ENCODE measurements at regions not wholly inside any gene's neighbourhood (a gene's known extent, or its start where the extent isn't known, plus 50 kb on each side); places are given as distances from the start of the nearest gene placed in this dataset.

DNA sequence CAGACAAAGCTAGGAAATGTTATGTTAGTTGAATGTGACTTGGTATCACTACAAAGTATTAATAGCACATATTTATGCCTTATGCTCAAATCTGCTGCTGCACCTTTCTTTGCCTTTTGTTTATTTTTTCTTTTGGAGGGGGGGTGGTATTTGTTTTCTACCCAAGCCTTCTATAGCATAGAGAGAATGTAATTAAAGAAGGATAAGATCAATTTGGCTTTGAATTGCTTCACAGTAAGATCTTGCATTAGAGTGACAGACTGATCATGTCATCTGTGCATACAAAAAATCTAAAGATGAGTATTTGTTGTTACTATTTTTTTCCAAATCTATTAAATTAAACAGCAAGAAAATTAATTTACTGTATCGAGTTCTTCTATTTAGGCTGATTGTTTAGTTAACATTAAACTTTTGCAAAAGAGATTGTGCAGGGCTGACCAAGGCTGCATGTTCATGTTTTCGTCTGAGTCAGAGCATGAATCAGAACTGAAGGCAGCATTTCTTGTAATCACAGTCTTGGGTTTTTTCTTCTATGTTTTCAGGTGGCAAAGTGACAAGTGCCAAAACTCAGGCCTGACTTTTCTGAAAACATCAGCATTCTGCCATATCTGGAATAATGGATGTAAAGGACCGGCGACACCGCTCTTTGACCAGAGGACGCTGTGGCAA, 1007.1 kb upstream of the WWC1 start:
- H3K27ac ChIP-seq (ENCODE audit: low read length), result no peak overlapping the region
- no peaks in the 10 kb centered on the region for H3K9me2 ChIP-seq (ENCODE audit: insufficient read depth, low read length)
- no peaks in the 10 kb centered on the region for H3K36me3 ChIP-seq (ENCODE audit: insufficient read depth, low read length)
- H3K4me3 ChIP-seq (ENCODE audit: low read length), result no peak overlapping the region
- no peak overlapping the region for H3K4me2 ChIP-seq (ENCODE audit: low read length)
- H3K9me3 ChIP-seq (ENCODE audit: low read length), result no peaks in the 10 kb centered on the region
- no peak overlapping the region for H2AFZ ChIP-seq (ENCODE audit: low read depth, low read length)
- H3K79me2 ChIP-seq (replicated peaks; ENCODE audit: insufficient read depth, low read length), result no peaks in the 10 kb centered on the region
- H3K27me3 ChIP-seq (ENCODE audit: insufficient read depth, low read depth, low read length), result no peaks in the 10 kb centered on the region
- no peak for TF ChIP-seq MXI1 (conservative IDR thresholded peaks at IDR 0.05; ENCODE audit: poor library complexity, severe bottlenecking)
- no peak overlapping the region for H3K9ac ChIP-seq (ENCODE audit: low read length)
- no peaks in the 10 kb centered on the region for H4K20me1 ChIP-seq (ENCODE audit: insufficient read depth)
- no peaks in the 10 kb centered on the region for H3F3A ChIP-seq (ENCODE audit: insufficient read depth, low read length, poor library complexity, severe bottlenecking)

DNA sequence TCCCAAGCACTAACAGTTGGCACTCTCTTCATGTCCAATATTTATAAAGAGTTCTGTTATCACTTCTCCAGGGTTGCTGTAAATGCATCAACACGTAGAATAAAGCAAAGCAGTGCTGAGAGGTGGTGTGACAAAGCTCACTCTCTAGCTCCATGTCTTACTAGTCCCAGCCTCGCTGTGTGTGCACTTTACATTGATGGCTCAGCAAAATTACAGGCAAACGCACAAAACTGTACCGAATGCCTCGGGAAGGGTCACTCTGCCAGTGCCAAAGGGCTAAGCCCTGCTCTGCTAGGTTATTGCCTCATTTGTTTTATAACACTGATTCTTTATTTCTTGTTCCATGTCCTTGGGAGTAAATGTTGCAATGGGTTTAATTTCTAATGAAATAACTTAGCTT, 1005.9 kb upstream of the WWC1 start:
- H3K9ac ChIP-seq (ENCODE audit: low read length), result no peak overlapping the region
- H3K27me3 ChIP-seq (ENCODE audit: insufficient read depth, low read depth, low read length), result no peaks in the 10 kb centered on the region
- H3K9me2 ChIP-seq (ENCODE audit: insufficient read depth, low read length), result no peaks in the 10 kb centered on the region
- H3K9me3 ChIP-seq (ENCODE audit: low read length), result no peaks in the 10 kb centered on the region
- no peak overlapping the region for H3K4me2 ChIP-seq (ENCODE audit: low read length)
- H3K79me2 ChIP-seq (replicated peaks; ENCODE audit: insufficient read depth, low read length), result no peaks in the 10 kb centered on the region
- no peaks in the 10 kb centered on the region for H3F3A ChIP-seq (ENCODE audit: insufficient read depth, low read length, poor library complexity, severe bottlenecking)
- no peak overlapping the region for H3K27ac ChIP-seq (ENCODE audit: low read length)
- TF ChIP-seq EZH2 (IDR thresholded peaks at IDR 0.05; ENCODE audit: borderline replicate concordance, insufficient read depth, low read length, poor library complexity, severe bottlenecking) (no peak), SMC3 (conservative IDR thresholded peaks at IDR 0.05; ENCODE audit: poor library complexity) (no peak), EP300 (conservative IDR thresholded peaks at IDR 0.05; ENCODE audit: poor library complexity, severe bottlenecking) (no peak), MXI1 (conservative IDR thresholded peaks at IDR 0.05; ENCODE audit: poor library complexity, severe bottlenecking) (no peak), TAF1 (IDR thresholded peaks at IDR 0.05; ENCODE audit: low read depth) (no peak), POLR2AphosphoS5 (IDR thresholded peaks at IDR 0.05) (no peak), RAD21 (conservative IDR thresholded peaks at IDR 0.05) (no peak)
- TF ChIP-seq, protein P1, sequence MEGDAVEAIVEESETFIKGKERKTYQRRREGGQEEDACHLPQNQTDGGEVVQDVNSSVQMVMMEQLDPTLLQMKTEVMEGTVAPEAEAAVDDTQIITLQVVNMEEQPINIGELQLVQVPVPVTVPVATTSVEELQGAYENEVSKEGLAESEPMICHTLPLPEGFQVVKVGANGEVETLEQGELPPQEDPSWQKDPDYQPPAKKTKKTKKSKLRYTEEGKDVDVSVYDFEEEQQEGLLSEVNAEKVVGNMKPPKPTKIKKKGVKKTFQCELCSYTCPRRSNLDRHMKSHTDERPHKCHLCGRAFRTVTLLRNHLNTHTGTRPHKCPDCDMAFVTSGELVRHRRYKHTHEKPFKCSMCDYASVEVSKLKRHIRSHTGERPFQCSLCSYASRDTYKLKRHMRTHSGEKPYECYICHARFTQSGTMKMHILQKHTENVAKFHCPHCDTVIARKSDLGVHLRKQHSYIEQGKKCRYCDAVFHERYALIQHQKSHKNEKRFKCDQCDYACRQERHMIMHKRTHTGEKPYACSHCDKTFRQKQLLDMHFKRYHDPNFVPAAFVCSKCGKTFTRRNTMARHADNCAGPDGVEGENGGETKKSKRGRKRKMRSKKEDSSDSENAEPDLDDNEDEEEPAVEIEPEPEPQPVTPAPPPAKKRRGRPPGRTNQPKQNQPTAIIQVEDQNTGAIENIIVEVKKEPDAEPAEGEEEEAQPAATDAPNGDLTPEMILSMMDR (IDR thresholded peaks at IDR 0.05; ENCODE audit: poor library complexity, severe bottlenecking), result no peak
- TF ChIP-seq, protein P2, sequence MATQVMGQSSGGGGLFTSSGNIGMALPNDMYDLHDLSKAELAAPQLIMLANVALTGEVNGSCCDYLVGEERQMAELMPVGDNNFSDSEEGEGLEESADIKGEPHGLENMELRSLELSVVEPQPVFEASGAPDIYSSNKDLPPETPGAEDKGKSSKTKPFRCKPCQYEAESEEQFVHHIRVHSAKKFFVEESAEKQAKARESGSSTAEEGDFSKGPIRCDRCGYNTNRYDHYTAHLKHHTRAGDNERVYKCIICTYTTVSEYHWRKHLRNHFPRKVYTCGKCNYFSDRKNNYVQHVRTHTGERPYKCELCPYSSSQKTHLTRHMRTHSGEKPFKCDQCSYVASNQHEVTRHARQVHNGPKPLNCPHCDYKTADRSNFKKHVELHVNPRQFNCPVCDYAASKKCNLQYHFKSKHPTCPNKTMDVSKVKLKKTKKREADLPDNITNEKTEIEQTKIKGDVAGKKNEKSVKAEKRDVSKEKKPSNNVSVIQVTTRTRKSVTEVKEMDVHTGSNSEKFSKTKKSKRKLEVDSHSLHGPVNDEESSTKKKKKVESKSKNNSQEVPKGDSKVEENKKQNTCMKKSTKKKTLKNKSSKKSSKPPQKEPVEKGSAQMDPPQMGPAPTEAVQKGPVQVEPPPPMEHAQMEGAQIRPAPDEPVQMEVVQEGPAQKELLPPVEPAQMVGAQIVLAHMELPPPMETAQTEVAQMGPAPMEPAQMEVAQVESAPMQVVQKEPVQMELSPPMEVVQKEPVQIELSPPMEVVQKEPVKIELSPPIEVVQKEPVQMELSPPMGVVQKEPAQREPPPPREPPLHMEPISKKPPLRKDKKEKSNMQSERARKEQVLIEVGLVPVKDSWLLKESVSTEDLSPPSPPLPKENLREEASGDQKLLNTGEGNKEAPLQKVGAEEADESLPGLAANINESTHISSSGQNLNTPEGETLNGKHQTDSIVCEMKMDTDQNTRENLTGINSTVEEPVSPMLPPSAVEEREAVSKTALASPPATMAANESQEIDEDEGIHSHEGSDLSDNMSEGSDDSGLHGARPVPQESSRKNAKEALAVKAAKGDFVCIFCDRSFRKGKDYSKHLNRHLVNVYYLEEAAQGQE (IDR thresholded peaks at IDR 0.05; ENCODE audit: borderline replicate concordance), result no peak
- H3K4me3 ChIP-seq (ENCODE audit: low read length), result no peak overlapping the region
- H4K20me1 ChIP-seq (ENCODE audit: insufficient read depth), result no peaks in the 10 kb centered on the region
- no peak overlapping the region for H2AFZ ChIP-seq (ENCODE audit: low read depth, low read length)
- H3K36me3 ChIP-seq (ENCODE audit: insufficient read depth, low read length), result no peaks in the 10 kb centered on the region
